OCI-LY1 (cell line): ENCODE measurements at regions not wholly inside any gene's neighbourhood (a gene's known extent, or its start where the extent isn't known, plus 50 kb on each side); places are given as distances from the start of the nearest gene placed in this dataset.

Experiments used
- H2AFZ ChIP-seq: fragments of 200-600 bp; sonication (generic), shearing (Covaris generic); 2 replicates; pipeline ENCODE4 v1.6.0; 2014; ENCODE audit warnings: antibody characterized with exemption, mild to moderate bottlenecking, low read length
- H3F3A ChIP-seq: fragments of 200-600 bp; sonication (generic), shearing (Covaris generic); 2 replicates; pipeline ENCODE4 v1.6.0; 2014; ENCODE audit warnings: mild to moderate bottlenecking, antibody characterized with exemption, low read length, moderate library complexity; ENCODE audit not compliant: insufficient read depth
- H3K27ac ChIP-seq: fragments of 200-600 bp; sonication (generic); 2 replicates; pipeline ENCODE4 v1.5.1; 2014; ENCODE audit warnings: low read length, mixed run types, mild to moderate bottlenecking, low read depth; ENCODE audit not compliant: poor library complexity, severe bottlenecking
- H3K27me3 ChIP-seq: fragments of 200-600 bp; sonication (generic); 2 replicates; pipeline ENCODE4 v1.6.0; 2014; ENCODE audit warnings: antibody characterized with exemption, mild to moderate bottlenecking, low read length, moderate library complexity; ENCODE audit not compliant: insufficient read depth
- H3K36me3 ChIP-seq: fragments of 200-600 bp; sonication (generic); 2 replicates; pipeline ENCODE4 v1.6.1; 2014; ENCODE audit warnings: mild to moderate bottlenecking, antibody characterized with exemption, low read length, moderate library complexity, mixed read lengths; ENCODE audit not compliant: insufficient read depth
- H3K4me1 ChIP-seq: fragments of 200-600 bp; sonication (generic); 2 replicates; pipeline ENCODE4 v1.5.1; 2014; ENCODE audit warnings: mild to moderate bottlenecking, low read length, moderate library complexity; ENCODE audit not compliant: insufficient read depth, severe bottlenecking
- H3K4me2 ChIP-seq: fragments of 200-600 bp; sonication (generic), shearing (Covaris generic); 2 replicates; pipeline ENCODE4 v1.6.1; 2014; ENCODE audit warnings: low read length
- H3K4me3 ChIP-seq: fragments of 200-600 bp; sonication (generic); 2 replicates; pipeline ENCODE4 v1.5.1; 2014; ENCODE audit warnings: low read length, low read depth, mild to moderate bottlenecking, mixed read lengths; ENCODE audit not compliant: poor library complexity, severe bottlenecking
- H3K79me2 ChIP-seq: fragments of 200-600 bp; shearing (Covaris generic); 2 replicates; pipeline ENCODE4 v1.6.1; 2016; ENCODE audit warnings: mixed run types, low read length, mixed read lengths; ENCODE audit not compliant: insufficient read depth
- H3K9ac ChIP-seq: fragments of 200-600 bp; sonication (generic), shearing (Covaris generic); 2 replicates; pipeline ENCODE4 v1.6.1; 2014; ENCODE audit warnings: mild to moderate bottlenecking, low read length, mixed read lengths
- H3K9me2 ChIP-seq: fragments of 200-600 bp; sonication (generic), shearing (Covaris generic); 2 replicates; pipeline ENCODE4 v1.6.1; 2014; ENCODE audit warnings: low read depth, mild to moderate bottlenecking, low read length, mixed read lengths
- H3K9me3 ChIP-seq: fragments of 200-600 bp; shearing (Covaris generic); 2 replicates; pipeline ENCODE4 v1.6.1; 2014; ENCODE audit warnings: low read length, mixed read lengths
- H4K20me1 ChIP-seq: fragments of 200-600 bp; sonication (generic), shearing (Covaris generic); 2 replicates; pipeline ENCODE4 v1.6.0; 2016; ENCODE audit warnings: mild to moderate bottlenecking, low read length; ENCODE audit not compliant: insufficient read depth
- CTCF ChIP-seq: fragments of 200-600 bp; sonication (generic), shearing (Covaris generic); IDR thresholded peaks from 2 replicates; pipeline ENCODE4 v1.5.1; 2017; ENCODE audit warnings: mild to moderate bottlenecking, antibody characterized with exemption, low read length, moderate library complexity, mixed read lengths
- EZH2 ChIP-seq: fragments of 200-600 bp; sonication (generic), shearing (Covaris generic); IDR thresholded peaks from 2 replicates; pipeline ENCODE4 v1.8.0; 2017; ENCODE audit warnings: borderline replicate concordance, mixed run types, mild to moderate bottlenecking, antibody characterized with exemption, low read length, moderate library complexity, mixed read lengths

- Histone ChIP-seq H3K9me2 (no peaks in the 10 kb centered on the region), H3K4me1 (no peaks in the 10 kb centered on the region), H3K27me3 (no peaks in the 10 kb centered on the region), H3K4me3 (no peak overlapping the region), H3K4me2 (no peak overlapping the region), H3F3A (no peaks in the 10 kb centered on the region), H2AFZ (no peak overlapping the region), H3K9me3 (no peaks in the 10 kb centered on the region), H3K79me2 (no peaks in the 10 kb centered on the region), H4K20me1 (no peaks in the 10 kb centered on the region), H3K27ac (no peak overlapping the region), H3K9ac (no peak overlapping the region), H3K36me3 (no peaks in the 10 kb centered on the region)
- TF ChIP-seq EZH2 (no peak), CTCF (no peak)
Measured at GRCh38 chr5:64026493-64026892, 64.2 kb upstream of the HTR1A start.

GRCh38 chr5:64019746-64020145 lies 57.5 kb upstream of the HTR1A start:
- H3K36me3 ChIP-seq: no peaks in the 10 kb centered on the region
- no peaks in the 10 kb centered on the region for H3K27me3 ChIP-seq
- H3K9me3 ChIP-seq: no peaks in the 10 kb centered on the region
- no peaks in the 10 kb centered on the region for H4K20me1 ChIP-seq
- H2AFZ ChIP-seq: no peak overlapping the region
- H3K4me1 ChIP-seq: no peaks in the 10 kb centered on the region
- H3K4me2 ChIP-seq: no peak overlapping the region
- TF ChIP-seq CTCF (no peak), EZH2 (no peak)
- no peak overlapping the region for H3K4me3 ChIP-seq
- no peak overlapping the region for H3K9ac ChIP-seq
- H3K27ac ChIP-seq: no peak overlapping the region
- no peaks in the 10 kb centered on the region for H3F3A ChIP-seq
- H3K9me2 ChIP-seq: no peaks in the 10 kb centered on the region
- H3K79me2 ChIP-seq: no peaks in the 10 kb centered on the region

GRCh38 chr5:64018966-64019365 lies 56.7 kb upstream of the HTR1A start:
- Histone ChIP-seq H3K9ac (no peak overlapping the region), H3K4me1 (no peaks in the 10 kb centered on the region), H3K9me2 (no peaks in the 10 kb centered on the region), H3K27ac (no peak overlapping the region), H3K4me2 (no peak overlapping the region), H4K20me1 (no peaks in the 10 kb centered on the region), H3K27me3 (no peaks in the 10 kb centered on the region), H3K9me3 (no peaks in the 10 kb centered on the region), H3K36me3 (no peaks in the 10 kb centered on the region), H3F3A (no peaks in the 10 kb centered on the region), H3K79me2 (no peaks in the 10 kb centered on the region), H2AFZ (no peak overlapping the region), H3K4me3 (no peak overlapping the region)
- TF ChIP-seq CTCF (no peak), EZH2 (no peak)
